Astrocyte (in vitro differentiated cells and primary cell): ENCODE measurements at regions not wholly inside any gene's neighbourhood (a gene's known extent, or its start where the extent isn't known, plus 50 kb on each side); places are given as distances from the start of the nearest gene placed in this dataset.

Source experiments
- DNase-seq: peaks from one replicate; pipeline ENCODE4 v3.0.0-alpha.2; 2010; ENCODE audit warnings: low read depth
- FAIRE-seq: peaks from 2 replicates; lab custom pipeline; 2011; peaks lifted over from hg19 to GRCh38; lab: Jason Lieb, UNC
- H2AFZ ChIP-seq: 2 replicates; pipeline ENCODE4 v1.6.0; 2012; ENCODE audit warnings: low read depth, low read length, inconsistent platforms
- H3K27ac ChIP-seq: 2 replicates; pipeline ENCODE4 v1.5.1; 2011; ENCODE audit warnings: low read depth, low read length, inconsistent platforms
- H3K27me3 ChIP-seq: 2 replicates; pipeline ENCODE4 v1.6.0; 2011; ENCODE audit warnings: low read length, inconsistent platforms; ENCODE audit not compliant: insufficient read depth
- H3K36me3 ChIP-seq: 2 replicates; pipeline ENCODE4 v1.5.1; 2011; ENCODE audit warnings: low read length, inconsistent platforms; ENCODE audit not compliant: insufficient read depth
- H3K4me1 ChIP-seq: 2 replicates; pipeline ENCODE4 v1.5.1; 2011; ENCODE audit warnings: low read length, inconsistent platforms; ENCODE audit not compliant: insufficient read depth
- H3K4me2 ChIP-seq: 2 replicates; pipeline ENCODE4 v1.6.0; 2012; ENCODE audit warnings: low read length, inconsistent platforms
- H3K4me3 ChIP-seq: 2 replicates; pipeline ENCODE4 v1.5.1; 2011; ENCODE audit warnings: low read depth, mild to moderate bottlenecking, low read length, inconsistent platforms; ENCODE audit not compliant: insufficient read depth
- H3K79me2 ChIP-seq: 2 replicates; pipeline ENCODE4 v1.6.0; 2012; ENCODE audit warnings: mild to moderate bottlenecking, low read length, inconsistent platforms; ENCODE audit not compliant: insufficient read depth
- H3K9ac ChIP-seq: 2 replicates; pipeline ENCODE4 v1.6.0; 2012; ENCODE audit warnings: mild to moderate bottlenecking, low read length, inconsistent platforms
- H3K9me3 ChIP-seq: 2 replicates; pipeline ENCODE4 v1.5.1; 2012; ENCODE audit warnings: low read depth, mild to moderate bottlenecking, low read length, inconsistent platforms; ENCODE audit not compliant: insufficient read depth
- H4K20me1 ChIP-seq: 2 replicates; pipeline ENCODE4 v1.6.0; 2012; ENCODE audit warnings: low read length, inconsistent platforms; ENCODE audit not compliant: insufficient read depth
- H3K27ac Mint-ChIP-seq: one replicate; pipeline ENCODE4 v1.8.0; 2021; ENCODE audit warnings: mild to moderate bottlenecking, mixed read lengths; ENCODE audit not compliant: unreplicated experiment
- H3K27me3 Mint-ChIP-seq: one replicate; pipeline ENCODE4 v1.8.0; 2021; ENCODE audit warnings: low read depth, mixed read lengths; ENCODE audit not compliant: unreplicated experiment
- H3K36me3 Mint-ChIP-seq: one replicate; pipeline ENCODE4 v1.8.0; 2021; ENCODE audit warnings: low read depth, mixed read lengths; ENCODE audit not compliant: unreplicated experiment
- H3K4me1 Mint-ChIP-seq: one replicate; pipeline ENCODE4 v1.8.0; 2021; ENCODE audit warnings: low read depth, mixed read lengths; ENCODE audit not compliant: unreplicated experiment
- H3K4me3 Mint-ChIP-seq: one replicate; pipeline ENCODE4 v1.8.0; 2021; ENCODE audit warnings: mild to moderate bottlenecking, moderate library complexity, mixed read lengths; ENCODE audit not compliant: unreplicated experiment
- H3K9me3 Mint-ChIP-seq: one replicate; pipeline ENCODE4 v1.8.0; 2021; ENCODE audit warnings: mild to moderate bottlenecking, mixed read lengths; ENCODE audit not compliant: unreplicated experiment
- CTCF ChIP-seq: IDR thresholded peaks from 2 replicates; pipeline ENCODE4 v1.5.1; 2011; ENCODE audit warnings: low read depth, mild to moderate bottlenecking, inconsistent platforms, low read length, moderate library complexity; ENCODE audit not compliant: insufficient read depth
- EZH2 ChIP-seq: IDR thresholded peaks from 2 replicates; pipeline ENCODE4 v1.6.1; 2012; ENCODE audit warnings: mild to moderate bottlenecking, low read length, inconsistent platforms; ENCODE audit not compliant: insufficient read depth

- Mint-ChIP-seq H3K4me1 (no peaks in the 10 kb centered on the region), H3K27ac (no peak overlapping the region), H3K4me3 (no peak overlapping the region), H3K36me3 (no peaks in the 10 kb centered on the region), H3K9me3 (peaks cover 4% of the 10 kb centered on the region), H3K27me3 (no peaks in the 10 kb centered on the region)
- no peak overlapping the region for H3K27ac ChIP-seq
- no peak overlapping the region for H3K9ac ChIP-seq
- no peaks in the 10 kb centered on the region for H3K4me1 ChIP-seq
- peaks cover 2% of the 10 kb centered on the region for H3K9me3 ChIP-seq
- no peak overlapping the region for H3K4me3 ChIP-seq
- no peak overlapping the region for H2AFZ ChIP-seq
- H3K36me3 ChIP-seq, result no peaks in the 10 kb centered on the region
- TF ChIP-seq CTCF, result no peak
- no peak for TF ChIP-seq EZH2
- no peak overlapping the region for H3K4me2 ChIP-seq
- no peaks in the 10 kb centered on the region for H3K79me2 ChIP-seq
- FAIRE-seq, result no peak
- peak; percentile 55 for DNase-seq
- H3K27me3 ChIP-seq, result no peaks in the 10 kb centered on the region
- H4K20me1 ChIP-seq, result no peaks in the 10 kb centered on the region
Observed at GRCh38 chr18:28916456-28916855, 739.5 kb upstream of the CDH2 start.

- DNase-seq (peak; percentile 83), FAIRE-seq (peak; percentile 62)
- H3K4me3 ChIP-seq, result no peak overlapping the region
- H3K27me3 Mint-ChIP-seq, result no peaks in the 10 kb centered on the region
- no peaks in the 10 kb centered on the region for H3K36me3 Mint-ChIP-seq
- H3K4me1 ChIP-seq, result peaks cover 15% of the 10 kb centered on the region
- peak overlapping the region; percentile 67 for H3K27ac Mint-ChIP-seq
- no peaks in the 10 kb centered on the region for H3K27me3 ChIP-seq
- H3K36me3 ChIP-seq, result no peaks in the 10 kb centered on the region
- TF ChIP-seq CTCF (no peak), EZH2 (no peak)
- H3K4me3 Mint-ChIP-seq, result no peak overlapping the region
- H3K9me3 ChIP-seq, result no peaks in the 10 kb centered on the region
- peaks cover 16% of the 10 kb centered on the region for H3K4me1 Mint-ChIP-seq
- H3K9ac ChIP-seq, result no peak overlapping the region
- H3K27ac ChIP-seq, result no peak overlapping the region
- peak overlapping the region; percentile 1 for H3K4me2 ChIP-seq
- no peaks in the 10 kb centered on the region for H3K9me3 Mint-ChIP-seq
- H4K20me1 ChIP-seq, result no peaks in the 10 kb centered on the region
- no peaks in the 10 kb centered on the region for H3K79me2 ChIP-seq
- H2AFZ ChIP-seq, result no peak overlapping the region
Observed at GRCh38 chr18:28905509-28905908, 728.6 kb upstream of the CDH2 start.

- Histone ChIP-seq H3K79me2 (no peaks in the 10 kb centered on the region), H3K4me3 (no peak overlapping the region), H3K9me3 (no peaks in the 10 kb centered on the region), H3K36me3 (no peaks in the 10 kb centered on the region), H3K4me2 (no peak overlapping the region), H3K27ac (no peak overlapping the region), H2AFZ (no peak overlapping the region), H3K4me1 (peaks cover 15% of the 10 kb centered on the region), H4K20me1 (no peaks in the 10 kb centered on the region), H3K27me3 (no peaks in the 10 kb centered on the region), H3K9ac (no peak overlapping the region)
- DNase-seq (no peak), FAIRE-seq (no peak)
- H3K9me3 Mint-ChIP-seq, result no peaks in the 10 kb centered on the region
- TF ChIP-seq CTCF (no peak), EZH2 (no peak)
- peaks cover 16% of the 10 kb centered on the region for H3K4me1 Mint-ChIP-seq
- peak overlapping the region; percentile 67 for H3K27ac Mint-ChIP-seq
- no peaks in the 10 kb centered on the region for H3K27me3 Mint-ChIP-seq
- H3K36me3 Mint-ChIP-seq, result no peaks in the 10 kb centered on the region
- H3K4me3 Mint-ChIP-seq, result no peak overlapping the region
Observed at GRCh38 chr18:28904789-28905364, 727.9 kb upstream of the CDH2 start.
